GM10248 (cell line): ENCODE measurements at regions not wholly inside any gene's neighbourhood (a gene's known extent, or its start where the extent isn't known, plus 50 kb on each side); places are given as distances from the start of the nearest gene placed in this dataset.
"Not testable (repeated sequence)": the region's sequence is repeated elsewhere in the genome, so short reads cannot be mapped to it uniquely, and the experiment has no call there.

Source experiments
- CTCF ChIA-PET: fragments of 300-600 bp; sonication (Branson Sonifier 250); formaldehyde crosslinking; extraction: SDS; loops from one replicate; lab custom pipeline; 2021; ENCODE audit warnings: antibody characterized with exemption; lab: Yijun Ruan, JAX
- POLR2A ChIA-PET: fragments of 350-650 bp; sonication (Branson Sonifier 250); formaldehyde crosslinking; extraction: SDS; loops from one replicate; lab custom pipeline; 2020; ENCODE audit warnings: antibody characterized with exemption; lab: Yijun Ruan, JAX
- DNase-seq: peaks from one replicate; pipeline ENCODE4 v3.0.0; 2012; ENCODE audit errors: extremely low spot score
- CTCF ChIP-seq: IDR thresholded peaks from 2 replicates; pipeline ENCODE4 v1.5.1; 2012; ENCODE audit warnings: mild to moderate bottlenecking, low read depth; ENCODE audit errors: extremely low read depth, missing control alignments, control extremely low read depth

GRCh38 chr22:33126881-33127280, 68.7 kb upstream of the SYN3 start:
- no peak for DNase-seq
- CTCF ChIA-PET, result interaction anchor here (1.4 kb wide), 1 partner anchor 15 kb away, joined by 3 read pairs; no protein-coding TSS in a partner anchor
- POLR2A ChIA-PET, result no interaction called here
- no peak for TF ChIP-seq CTCF

DNA sequence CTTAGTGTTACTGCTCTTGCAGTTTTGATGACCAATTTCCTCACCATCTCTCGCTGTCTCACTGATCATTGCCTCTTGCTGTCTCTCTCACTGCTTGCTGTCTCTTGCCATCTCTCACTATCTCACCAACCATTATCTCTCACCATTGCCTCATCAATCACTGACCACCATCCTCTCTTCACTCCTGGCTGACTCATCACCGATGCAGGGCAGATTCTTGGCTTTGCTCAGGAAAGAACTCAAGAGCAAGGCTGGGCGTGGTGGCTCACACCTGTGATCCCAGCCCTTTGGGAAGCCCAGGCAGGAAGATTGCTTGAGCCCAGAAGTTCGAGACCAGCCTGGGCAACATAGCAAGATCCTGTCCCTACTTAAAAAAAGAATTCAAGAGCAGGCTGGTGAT, 66.3 kb upstream of the SYN3 start:
- CTCF ChIA-PET, result interaction anchor here (1.3 kb wide), 1 partner anchor 12 kb away, joined by 3 read pairs; no protein-coding TSS in a partner anchor
- POLR2A ChIA-PET, result no interaction called here

GRCh38 chr22:33122439-33122838, 64.3 kb upstream of the SYN3 start:
- DNase-seq, result peak; percentile 1
- POLR2A ChIA-PET, CTCF ChIA-PET: not testable (repeated sequence)

More for the DNA sequence above, 66.3 kb upstream of the SYN3 start:
- no peak for TF ChIP-seq CTCF
- DNase-seq, result peak; percentile 0

DNA sequence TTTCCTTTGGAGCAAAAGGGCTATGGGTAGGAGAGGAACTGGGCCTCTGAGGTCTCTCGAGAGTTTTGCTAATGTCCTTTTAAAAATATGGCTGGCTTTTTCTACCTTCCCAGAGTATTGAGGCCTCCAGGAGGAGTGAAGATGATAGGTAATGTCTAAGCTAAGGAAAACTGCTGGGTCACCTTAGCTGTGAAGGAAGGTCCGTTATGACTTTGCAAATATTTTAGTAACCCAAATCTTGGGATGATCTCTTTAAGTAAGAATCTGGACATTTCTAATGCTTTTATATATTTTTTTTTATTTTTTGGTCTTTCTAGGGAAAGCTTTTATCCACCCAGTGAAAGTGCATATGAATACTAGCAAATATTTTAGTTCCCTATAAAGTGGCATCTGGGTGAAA, 60.9 kb upstream of the SYN3 start:
- DNase-seq, result no peak
- ChIA-PET POLR2A (no interaction called here), CTCF (no interaction called here)
- TF ChIP-seq CTCF, result no peak

DNA sequence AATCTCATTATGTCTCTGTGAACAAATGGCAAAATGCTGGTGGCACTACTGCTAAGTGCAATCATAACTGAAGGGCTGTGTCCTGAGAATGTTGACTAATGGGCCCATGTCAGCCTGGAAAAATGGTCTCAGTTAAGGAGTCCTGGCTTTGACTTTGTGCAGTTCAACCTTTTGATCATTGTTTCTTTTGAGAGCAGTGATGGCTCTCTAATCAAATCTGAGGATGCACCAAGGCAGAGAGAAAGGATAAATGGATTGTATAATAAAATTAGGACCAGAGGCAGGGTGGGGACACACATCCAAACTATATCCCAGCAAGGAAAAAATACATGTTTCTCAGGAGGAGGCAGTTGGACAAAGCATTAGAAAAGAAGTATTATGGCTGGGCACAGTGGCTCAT, 59.6 kb upstream of the SYN3 start:
- ChIA-PET CTCF (no interaction called here), POLR2A (no interaction called here)
- TF ChIP-seq CTCF, result no peak
- DNase-seq, result no peak

DNA sequence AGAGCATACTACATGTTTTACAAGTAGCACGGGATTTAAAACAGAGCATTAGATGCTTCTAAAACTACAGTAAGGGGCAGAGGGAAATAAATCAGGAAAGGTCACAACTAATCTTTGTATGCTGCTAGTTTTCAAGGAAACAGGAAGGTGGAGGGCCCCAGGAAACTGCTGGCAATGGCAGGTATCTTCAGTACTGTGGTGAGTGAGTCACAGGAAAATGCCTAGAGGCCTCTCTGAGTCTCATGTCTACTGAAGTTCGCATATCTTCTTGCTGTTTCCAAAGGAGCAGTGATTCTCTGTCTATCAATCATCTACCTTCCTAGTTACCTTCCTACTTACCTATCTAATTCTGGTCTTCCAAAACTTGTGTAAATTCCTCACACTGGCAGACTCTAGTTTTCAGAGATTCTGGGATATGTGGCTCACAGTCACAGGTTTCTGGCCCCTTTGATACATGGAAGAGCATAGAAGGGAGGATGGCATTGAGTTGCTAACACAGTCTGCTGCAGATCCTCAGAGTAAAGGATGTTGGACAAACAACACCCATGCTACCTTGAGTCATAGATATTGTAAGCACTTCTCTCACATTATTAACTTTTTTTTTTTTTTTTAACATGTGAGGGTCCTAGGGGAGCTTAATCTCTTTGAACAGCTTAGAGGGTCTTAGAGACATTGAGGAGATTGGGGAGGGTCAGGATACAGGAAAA, 58.8 kb upstream of the SYN3 start:
- ChIA-PET POLR2A (no interaction called here), CTCF (no interaction called here)
- no peak for DNase-seq
- TF ChIP-seq CTCF, result no peak

DNA sequence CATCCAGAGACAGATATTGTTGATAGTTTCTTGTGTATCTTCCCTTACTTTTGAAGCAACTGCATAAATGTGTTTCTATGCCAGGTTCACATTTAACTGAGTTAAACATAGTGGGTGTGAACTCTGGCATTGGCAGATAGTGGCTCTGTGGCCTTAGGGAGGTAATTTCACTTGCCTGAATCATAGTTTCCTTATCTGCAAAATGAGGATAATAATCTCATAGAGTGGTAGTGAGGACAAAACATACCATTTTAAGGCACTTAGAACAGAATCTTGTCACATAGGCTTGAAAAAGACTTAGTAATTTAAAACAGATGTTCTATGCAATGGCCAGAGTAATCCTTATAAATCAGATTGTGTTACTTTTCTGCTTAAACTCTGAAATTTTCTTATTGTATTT, 56.4 kb upstream of the SYN3 start:
- POLR2A ChIA-PET, result no interaction called here
- DNase-seq, result no peak
- CTCF ChIA-PET, result interaction anchor here (0.9 kb wide), 1 partner anchor 1616 kb away, joined by 3 read pairs; no protein-coding TSS in a partner anchor
- TF ChIP-seq CTCF, result no peak
